NB4 (cell line): ENCODE measurements at regions not wholly inside any gene's neighbourhood (a gene's known extent, or its start where the extent isn't known, plus 50 kb on each side); places are given as distances from the start of the nearest gene placed in this dataset.

Source experiments
- DNase-seq: peaks from one replicate; pipeline ENCODE4 v3.0.0; 2010; ENCODE audit warnings: low read depth
- H3K4me3 ChIP-seq: one replicate; pipeline ENCODE4 v1.5.1; 2011; ENCODE audit warnings: mild to moderate bottlenecking, low read depth, low read length, moderate library complexity
- CTCF ChIP-seq: IDR thresholded peaks from one replicate; pipeline ENCODE4 v1.5.1; 2012; ENCODE audit warnings: low read depth, low read length
- MAX ChIP-seq: IDR thresholded peaks from 2 replicates; pipeline ENCODE4 v1.6.1; 2011; ENCODE audit warnings: low read depth, low read length
- MYC ChIP-seq: IDR thresholded peaks from 2 replicates; pipeline ENCODE4 v1.6.1; 2011; ENCODE audit warnings: low read depth, low read length
- POLR2A ChIP-seq: IDR thresholded peaks from 2 replicates; pipeline ENCODE4 v1.6.1; 2011; ENCODE audit warnings: mild to moderate bottlenecking; ENCODE audit not compliant: insufficient read length; ENCODE audit errors: extremely low read depth

GRCh38 chr11:11108026-11108425 lies 245.0 kb downstream of the CSNK2A3 start:
- TF ChIP-seq POLR2A (no peak), CTCF (no peak), MYC (no peak), MAX (no peak)
- no peak overlapping the region for H3K4me3 ChIP-seq
- DNase-seq = no peak

GRCh38 chr11:11107076-11107723 lies 245.8 kb downstream of the CSNK2A3 start:
- DNase-seq = no peak
- H3K4me3 ChIP-seq = no peak overlapping the region
- TF ChIP-seq POLR2A (no peak), CTCF (no peak), MYC (no peak), MAX (no peak)

GRCh38 chr11:11105361-11105760 lies 247.5 kb upstream of the ZBED5 start:
- no peak for TF ChIP-seq CTCF
- DNase-seq = no peak
- H3K4me3 ChIP-seq = no peak overlapping the region

DNA sequence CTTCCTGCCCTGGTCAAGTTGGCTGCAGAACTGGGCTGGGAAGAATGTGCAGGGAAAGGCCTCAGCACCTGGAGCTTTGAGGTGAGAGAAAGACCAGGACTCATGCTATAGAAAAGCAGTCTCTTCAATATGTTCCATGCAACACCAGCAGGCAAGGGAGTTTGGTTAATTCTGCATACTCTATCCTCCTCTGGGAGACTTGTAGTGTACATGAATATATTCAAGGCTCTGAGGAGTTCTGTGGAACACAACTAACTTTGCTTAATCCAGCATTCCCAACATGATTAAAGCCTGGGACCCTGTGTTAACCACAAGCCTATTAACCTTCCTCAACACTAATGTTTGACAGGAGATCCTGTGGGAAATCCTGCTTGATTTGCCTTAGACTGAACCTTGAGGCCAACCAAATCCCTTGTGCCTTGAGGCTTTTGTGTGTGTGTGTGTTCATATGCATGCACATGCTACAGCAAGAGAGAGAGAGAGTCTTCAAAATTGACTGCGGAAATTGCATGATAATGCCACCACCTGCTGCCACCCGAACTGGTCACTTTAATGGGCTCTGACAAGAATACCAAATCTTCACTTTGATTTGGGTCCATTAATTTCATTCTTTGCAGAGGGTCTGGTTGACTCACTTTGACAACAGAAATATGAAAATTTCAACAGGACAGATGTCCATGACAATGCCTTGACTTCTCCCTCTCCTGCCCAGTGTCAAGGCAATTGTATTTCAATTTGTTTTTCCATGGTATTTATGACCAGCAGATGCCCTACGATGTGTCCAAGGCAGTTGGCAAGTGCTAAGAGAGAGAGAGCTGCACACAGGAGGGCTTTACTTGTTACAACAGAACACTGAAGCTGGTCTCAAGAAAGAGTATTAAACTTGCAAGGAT lies 238.2 kb upstream of the ZBED5 start:
- TF ChIP-seq MAX (no peak), POLR2A (no peak), CTCF (no peak)
- DNase-seq = no peak
- H3K4me3 ChIP-seq = no peak overlapping the region

DNA sequence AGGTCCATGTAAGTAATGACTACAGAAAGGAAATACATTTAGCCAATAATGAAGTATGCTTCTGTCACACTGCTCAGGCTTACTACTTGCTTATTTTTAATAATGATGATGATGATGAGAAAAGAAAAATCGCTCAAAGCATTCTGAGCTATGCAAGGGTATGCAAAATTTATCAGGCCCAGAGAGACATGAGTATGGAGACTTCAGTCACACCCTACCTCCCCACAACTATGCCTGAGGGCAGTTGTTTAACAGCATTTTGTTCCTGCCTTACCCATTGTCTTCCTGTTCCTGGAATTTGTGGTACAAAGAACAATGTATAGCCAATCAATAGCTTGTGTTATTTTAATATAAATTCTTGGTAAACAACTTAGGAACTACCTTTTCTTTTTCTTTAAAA lies 232.6 kb upstream of the ZBED5 start:
- H3K4me3 ChIP-seq = no peak overlapping the region
- no peak for DNase-seq
- no peak for TF ChIP-seq MAX
- no peak for TF ChIP-seq CTCF
- no peak for TF ChIP-seq MYC
- no peak for TF ChIP-seq POLR2A
